GM12878 (cell line): ENCODE measurements at regions not wholly inside any gene's neighbourhood (a gene's known extent, or its start where the extent isn't known, plus 50 kb on each side); places are given as distances from the start of the nearest gene placed in this dataset.

Experiments
- ATAC-seq: fragments of 200-7000 bp; cut with Tn5 transposase; 3 replicates; pipeline ENCODE4 v1.9.1; 2020; ENCODE audit warnings: mild to moderate bottlenecking, moderate library complexity
- BruUV-seq: library from RNA; stranded (reverse); fragments of 400-500 nt; replicated peaks from 2 replicates; lab custom pipeline; 2021; lab: Mats Ljungman, UMichigan
- CTCF ChIA-PET: fragments of 300-600 bp; sonication (Branson Sonifier 250); formaldehyde crosslinking; extraction: SDS; loops from one replicate; lab custom pipeline; 2021; ENCODE audit warnings: inconsistent platforms; lab: Yijun Ruan, JAX
- POLR2A ChIA-PET: fragments of 350-600 bp; formaldehyde crosslinking; extraction: SDS; loops from one replicate; lab custom pipeline; 2021; ENCODE audit warnings: inconsistent platforms; lab: Charles Lee
- RAD21 ChIA-PET: fragments of 300-600 bp; sonication (Branson Sonifier 250); formaldehyde crosslinking; loops from one replicate; lab custom pipeline; 2023; ENCODE audit warnings: antibody characterized with exemption; ENCODE audit not compliant: unreplicated experiment; lab: Charles Lee
- SMC1A ChIA-PET: fragments of 300-600 bp; sonication (Branson Sonifier 250); formaldehyde crosslinking; loops from one replicate; lab custom pipeline; 2023; ENCODE audit not compliant: unreplicated experiment, uncharacterized antibody; lab: Charles Lee
- DNase-seq: peaks from one replicate; pipeline ENCODE4 v3.0.0-alpha.2; 2011; ENCODE audit warnings: low read depth, low spot score
- FAIRE-seq: peaks from 3 replicates; lab custom pipeline; 2011; peaks lifted over from hg19 to GRCh38; lab: Jason Lieb, UNC
- H2AFZ ChIP-seq: 2 replicates; pipeline ENCODE4 v1.6.0; 2011; ENCODE audit warnings: low read depth, low read length, control low read depth; ENCODE audit not compliant: control insufficient read depth
- H3K27ac ChIP-seq: 2 replicates; pipeline ENCODE4 v1.5.1; 2011; ENCODE audit warnings: control low read depth; ENCODE audit not compliant: control insufficient read depth, insufficient read depth
- H3K27me3 ChIP-seq, 2 experiments: replicated peaks in 1 of 2; 2 replicates each; pipeline versions ENCODE4 v1.6.0 to v1.6.1; 2011; ENCODE audit warnings: low read length in 1 of 2; ENCODE audit not compliant: control insufficient read depth in 2 of 2, insufficient read depth in 2 of 2
- H3K36me3 ChIP-seq, 2 experiments: 2 replicates each; pipeline ENCODE4 v1.5.1; 2011; ENCODE audit warnings: low read length in 1 of 2; ENCODE audit not compliant: control insufficient read depth in 2 of 2, insufficient read depth in 2 of 2
- H3K4me1 ChIP-seq: 2 replicates; pipeline ENCODE4 v1.6.1; 2011; ENCODE audit warnings: mild to moderate bottlenecking, low read length, moderate library complexity, mixed read lengths; ENCODE audit not compliant: control insufficient read depth, insufficient read depth
- H3K4me2 ChIP-seq: 2 replicates; pipeline ENCODE4 v1.6.0; 2011; ENCODE audit warnings: control low read depth; ENCODE audit not compliant: control insufficient read depth, insufficient read depth
- H3K4me3 ChIP-seq: fragments of 200-600 bp; sonication (generic); 2 replicates; pipeline ENCODE4 v1.5.1; 2016
- H3K79me2 ChIP-seq: 2 replicates; pipeline ENCODE4 v1.6.0; 2011; ENCODE audit warnings: low read length; ENCODE audit not compliant: control insufficient read depth, insufficient read depth
- H3K9ac ChIP-seq: 2 replicates; pipeline ENCODE4 v1.8.0; 2011; ENCODE audit warnings: low read length, control low read depth, mixed read lengths; ENCODE audit not compliant: control insufficient read depth, insufficient read depth
- H3K9me3 ChIP-seq: replicated peaks from 3 replicates; pipeline ENCODE4 v1.5.1; 2011; ENCODE audit warnings: mild to moderate bottlenecking, low read length; ENCODE audit not compliant: control insufficient read depth, insufficient read depth
- H4K20me1 ChIP-seq: 2 replicates; pipeline ENCODE4 v1.6.0; 2011; ENCODE audit not compliant: control insufficient read depth, insufficient read depth
- BACH1 ChIP-seq: fragments of 450-650 bp; IDR thresholded peaks from 2 replicates; pipeline ENCODE4 v1.6.1; 2017; ENCODE audit warnings: mild to moderate bottlenecking, borderline replicate concordance
- ETV6 ChIP-seq, 2 experiments: fragments of 450-650 bp in 1 of 2; IDR thresholded peaks in 1 of 2; conservative IDR thresholded peaks in 1 of 2; 2 replicates each; pipeline ENCODE4 v1.6.1; 2014; ENCODE audit warnings: antibody characterized with exemption in 1 of 2, borderline replicate concordance in 1 of 2, low read depth in 1 of 2, mild to moderate bottlenecking in 1 of 2, moderate library complexity in 1 of 2
- FOXK2 ChIP-seq: fragments of 450-650 bp; IDR thresholded peaks from 2 replicates; pipeline ENCODE4 v1.6.1; 2017; ENCODE audit warnings: mild to moderate bottlenecking, moderate library complexity
- GATAD2B ChIP-seq: fragments of 450-650 bp; conservative IDR thresholded peaks from 2 replicates; pipeline ENCODE4 v1.6.1; 2017; ENCODE audit warnings: low read depth, mild to moderate bottlenecking, moderate library complexity
- NFYA ChIP-seq: IDR thresholded peaks from 2 replicates; pipeline ENCODE4 v1.6.1; 2011; ENCODE audit warnings: low read depth, mild to moderate bottlenecking, low read length, improper control_type of control experiment, borderline replicate concordance
- NRF1 ChIP-seq: conservative IDR thresholded peaks from 2 replicates; pipeline ENCODE4 v1.6.1; 2011; ENCODE audit warnings: mild to moderate bottlenecking, low read depth, low read length, improper control_type of control experiment
- RELA ChIP-seq: fragments of 450-650 bp; IDR thresholded peaks from 2 replicates; pipeline ENCODE4 v1.8.0; 2014; ENCODE audit warnings: borderline replicate concordance; ENCODE audit not compliant: partially characterized antibody
- SMAD1 ChIP-seq: fragments of 450-650 bp; IDR thresholded peaks from 2 replicates; pipeline ENCODE4 v1.6.1; 2018; ENCODE audit warnings: mild to moderate bottlenecking, low read depth; ENCODE audit not compliant: partially characterized antibody
- TBL1XR1 ChIP-seq: IDR thresholded peaks from 2 replicates; pipeline ENCODE4 v1.6.1; 2012; ENCODE audit warnings: low read depth, low read length, improper control_type of control experiment
- WGBS: methylation state at CpG from one replicate; pipeline ENCODE4 v1.1.6; 2016; ENCODE audit warnings: low lambda C conversion rate; ENCODE audit not compliant: insufficient replicate concordance, insufficient coverage; ENCODE audit errors: missing lambda C conversion rate; 5-methylcytosine and 5-hydroxymethylcytosine counted together
- in situ Hi-C: fragments of 300-500 bp; cut with MboI; formaldehyde crosslinking; loops from 9 replicates; pipeline ENCODE4 v1.14.3; 2018; ENCODE audit warnings: mixed read lengths
- intact Hi-C: fragments of 100-400 bp; cut with micrococcal nuclease; formaldehyde crosslinking; loops from one replicate; pipeline ENCODE4 v1.14.2; 2022; ENCODE audit not compliant: unreplicated experiment

DNA sequence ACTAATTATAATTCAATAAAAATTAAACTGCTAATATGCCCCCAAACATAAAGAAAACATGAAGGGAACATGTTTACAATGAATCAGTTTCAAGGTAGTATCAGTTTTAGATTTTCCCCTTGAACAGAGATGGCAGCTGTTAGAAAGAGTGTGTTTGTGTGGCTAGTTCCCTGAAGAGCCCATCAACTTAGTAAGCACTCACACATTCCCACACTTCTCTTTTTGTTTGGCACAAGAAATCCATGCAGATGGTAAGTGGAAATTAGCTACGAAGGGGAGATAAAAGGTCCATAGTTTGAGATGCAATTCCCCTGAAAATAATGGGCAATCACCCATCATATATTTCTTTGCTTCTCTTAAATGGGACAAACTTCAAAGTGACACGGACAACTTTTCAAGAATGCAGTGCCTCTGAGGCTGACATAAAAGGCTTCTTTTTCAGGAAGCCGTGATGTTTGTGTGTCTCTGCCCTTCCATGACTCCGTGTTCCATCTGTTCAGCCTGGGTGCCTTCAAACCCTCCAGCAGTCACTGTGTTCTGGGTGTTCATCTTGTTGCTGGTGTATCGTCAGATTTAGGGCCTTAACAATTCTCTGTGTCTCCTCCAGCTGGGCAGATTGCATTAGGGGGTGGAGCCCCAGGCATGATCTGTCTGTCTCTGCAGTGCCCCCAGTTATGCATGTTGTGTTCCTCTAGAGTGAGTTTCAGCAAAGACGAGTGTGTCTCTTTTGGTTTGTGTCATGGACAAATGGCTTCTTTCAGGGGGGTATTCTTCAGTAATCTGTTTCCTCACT is 259.5 kb upstream of the NPY start:
- Histone ChIP-seq H3K4me2 (no peak overlapping the region), H3K4me3 (no peak overlapping the region), H3K27ac (no peak overlapping the region), H3K27me3 (no peaks in the 10 kb centered on the region), H3K79me2 (no peaks in the 10 kb centered on the region), H3K9ac (no peak overlapping the region), H2AFZ (no peak overlapping the region), H3K9me3 (no peaks in the 10 kb centered on the region), H3K36me3 (no peaks in the 10 kb centered on the region), H3K4me1 (no peaks in the 10 kb centered on the region), H4K20me1 (no peaks in the 10 kb centered on the region; the same call in 1 of the 2 replicates)
- in situ Hi-C loops (no loop called here), intact Hi-C loops (no loop called here)
- TF ChIP-seq RELA = no peak
- no peak for TF ChIP-seq SMAD1
- no peak for TF ChIP-seq GATAD2B
- TF ChIP-seq NRF1 = no peak
- no peak for TF ChIP-seq TBL1XR1
- no peak for TF ChIP-seq BACH1
- TF ChIP-seq FOXK2 = no peak
- no peak for TF ChIP-seq ETV6 (conservative IDR thresholded peaks at IDR 0.05 in 1 of 2, IDR thresholded peaks at IDR 0.05 in 1 of 2; ENCODE audit: borderline replicate concordance in 1 of 2, low read depth in 1 of 2)
- no peak for TF ChIP-seq NFYA
- ATAC-seq (peak; percentile 48; the same call in 2 of the 3 replicates), FAIRE-seq (no peak), DNase-seq (no peak)
- SMC1A ChIA-PET = no interaction called here
- CTCF ChIA-PET = no interaction called here
- no TSS peak for BruUV-seq
- 26% methylated on average over 6 of the region's 6 CpGs for WGBS
- POLR2A ChIA-PET = no interaction called here
- RAD21 ChIA-PET = no interaction called here
